ENCODE measurements at regions not wholly inside any gene's neighbourhood (a gene's known extent, or its start where the extent isn't known, plus 50 kb on each side); places are given as distances from the start of the nearest gene placed in this dataset.

DNA sequence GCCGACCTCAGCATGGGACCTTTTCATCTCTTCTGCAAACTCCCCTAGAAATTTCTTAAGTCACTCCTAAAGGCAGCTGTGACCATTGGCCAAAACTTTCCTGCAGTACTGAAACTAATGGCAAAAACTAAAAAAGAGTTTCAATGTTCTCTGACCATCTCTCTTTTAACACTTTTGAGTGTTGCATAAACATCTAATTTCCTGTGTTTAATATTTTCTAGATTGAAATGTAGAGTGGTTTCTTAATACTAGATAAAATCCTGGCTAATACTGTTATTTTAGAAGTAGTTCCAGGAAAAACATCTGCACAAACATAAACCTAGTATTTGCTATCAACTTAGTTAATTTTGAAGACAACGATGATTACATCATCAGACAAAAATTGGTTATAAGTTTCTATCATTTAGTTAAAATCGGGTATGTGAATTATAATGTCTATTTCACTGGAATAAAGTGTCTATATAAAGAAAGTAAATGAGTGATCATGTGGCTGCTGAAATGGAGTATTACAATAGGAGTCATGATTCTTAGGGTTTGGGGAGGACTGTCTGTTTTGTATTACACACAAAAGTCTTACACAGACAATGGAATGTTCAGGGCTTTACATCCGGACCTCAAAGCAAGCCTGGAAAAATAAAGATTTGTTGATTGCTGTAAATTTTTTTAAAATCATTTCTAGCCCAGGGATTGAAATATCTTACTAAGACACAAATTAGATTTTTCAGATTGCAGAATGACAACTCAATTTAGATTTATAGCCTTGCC is 1323.4 kb downstream of the C4orf33 start:
- no peak overlapping the region for H3K27ac ChIP-seq
- DNase-seq (no peak), ATAC-seq (no peak), FAIRE-seq (no peak)
- no peak for TF ChIP-seq CTCF (IDR thresholded peaks at IDR 0.05)
- 52 to 65% methylated on average over 4 of the region's 4 CpGs for WGBS, 2 donors
- H3K4me3 ChIP-seq: no peak overlapping the region
- H3K36me3 ChIP-seq: no peaks in the 10 kb centered on the region
- H3K27me3 ChIP-seq: no peaks in the 10 kb centered on the region
- H3K9me3 ChIP-seq: no peaks in the 10 kb centered on the region
- no peaks in the 10 kb centered on the region for H3K4me1 ChIP-seq
- intact Hi-C loops (cut with DNase I): no loop called here

DNA sequence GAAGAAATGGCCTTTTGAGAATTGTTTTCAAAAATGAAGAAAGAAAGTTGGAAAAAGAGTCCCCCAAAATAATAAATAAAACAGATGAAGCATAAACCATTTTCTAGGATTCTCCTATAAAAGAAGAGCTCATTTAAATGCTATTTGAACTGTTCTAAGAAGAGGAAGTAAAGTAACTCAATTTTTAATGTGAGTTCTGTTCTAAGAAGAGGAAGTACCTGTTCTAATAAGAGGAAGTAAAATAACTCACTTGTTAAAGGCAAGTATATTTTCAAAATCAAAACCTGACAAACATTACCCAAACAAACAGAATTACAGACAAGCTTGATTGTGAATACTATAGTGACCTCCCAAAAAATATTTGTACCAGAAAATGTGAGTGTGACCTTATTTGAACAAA is 1326.3 kb downstream of the C4orf33 start:
- no peak for DNase-seq
- Histone ChIP-seq H3K4me3 (no peak overlapping the region), H3K27ac (no peak overlapping the region), H3K4me1 (no peaks in the 10 kb centered on the region), H3K36me3 (no peaks in the 10 kb centered on the region), H3K9me3 (no peaks in the 10 kb centered on the region), H3K27me3 (no peaks in the 10 kb centered on the region)
- ATAC-seq: no peak
- FAIRE-seq: no peak
- intact Hi-C loops (cut with DNase I): no loop called here
- no peak for TF ChIP-seq CTCF (IDR thresholded peaks at IDR 0.05)

DNA sequence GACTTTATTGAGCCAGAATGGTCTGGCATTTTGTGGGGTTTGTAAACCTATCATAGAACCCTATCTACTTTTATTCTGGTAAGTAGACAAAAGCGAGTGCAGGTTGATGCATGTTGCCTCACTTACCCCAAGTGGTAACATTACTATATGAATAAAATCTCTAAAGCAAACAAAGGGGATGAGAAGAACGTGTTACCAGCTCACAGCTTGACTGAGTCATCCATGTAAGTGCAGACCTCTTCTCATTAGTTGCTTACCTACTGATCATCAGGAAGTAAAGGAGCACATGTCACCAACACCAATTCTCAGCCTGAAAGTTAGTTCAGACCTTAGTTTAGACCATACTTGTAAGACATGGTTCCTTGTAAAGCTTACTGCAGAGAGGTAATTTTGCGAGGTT is 1328.3 kb downstream of the C4orf33 start:
- WGBS, 2 donors: 69 to 70% methylated on average over 3 of the region's 3 CpGs
- no peak overlapping the region for H3K27ac ChIP-seq

GRCh38 chr4:130432289-130432688 is 1336.3 kb downstream of the C4orf33 start:
- peaks cover 0 to 3% (median 0%) of the 10 kb centered on the region in 4 donors for H3K9me3 ChIP-seq
- TF ChIP-seq CTCF (IDR thresholded peaks at IDR 0.05): no peak
- H3K4me3 ChIP-seq: no peak overlapping the region
- FAIRE-seq (no peak), DNase-seq (no peak), ATAC-seq (no peak)
- no peaks in the 10 kb centered on the region for H3K36me3 ChIP-seq
- intact Hi-C loops (cut with DNase I): no loop called here
- no peaks in the 10 kb centered on the region for H3K4me1 ChIP-seq
- H3K27me3 ChIP-seq: no peaks in the 10 kb centered on the region
- 80 to 81% methylated on average over 5 of the region's 5 CpGs for WGBS, 2 donors
- no peak overlapping the region for H3K27ac ChIP-seq

More for the DNA sequence above, 1328.3 kb downstream of the C4orf33 start:
- Histone ChIP-seq H3K27me3 (no peaks in the 10 kb centered on the region), H3K4me1 (no peaks in the 10 kb centered on the region), H3K36me3 (no peaks in the 10 kb centered on the region), H3K9me3 (no peaks in the 10 kb centered on the region), H3K4me3 (no peak overlapping the region)
- DNase-seq: no peak
- no peak for FAIRE-seq
- ATAC-seq: no peak
- intact Hi-C loops (cut with DNase I): no loop called here
- no peak for TF ChIP-seq CTCF (IDR thresholded peaks at IDR 0.05)

DNA sequence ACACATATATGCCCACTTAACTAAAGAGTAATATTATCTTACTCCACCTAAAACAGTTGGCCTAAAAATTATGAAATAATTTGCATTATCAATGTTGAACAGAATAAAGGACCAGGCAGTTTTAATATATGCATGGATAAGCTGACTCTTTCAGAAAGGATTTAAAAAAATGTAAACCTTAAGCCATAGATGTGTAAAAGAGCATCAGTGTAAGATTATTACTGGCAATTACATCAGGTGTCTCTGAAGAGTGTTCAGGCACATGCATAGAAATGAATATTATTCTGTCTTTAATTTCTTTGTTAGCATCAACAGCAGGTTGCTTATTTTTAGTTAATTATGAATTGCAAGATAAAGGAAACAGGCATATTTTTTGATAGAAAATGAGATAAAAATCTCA is 1353.8 kb downstream of the C4orf33 start:
- Histone ChIP-seq H3K27ac (no peak overlapping the region), H3K36me3 (no peaks in the 10 kb centered on the region), H3K4me1 (no peaks in the 10 kb centered on the region), H3K4me3 (no peak overlapping the region), H3K9me3 (no peaks in the 10 kb centered on the region), H3K27me3 (no peaks in the 10 kb centered on the region)
- no peak for TF ChIP-seq CTCF (IDR thresholded peaks at IDR 0.05)
- intact Hi-C loops (cut with DNase I): no loop called here
- ATAC-seq (no peak), FAIRE-seq (no peak), DNase-seq (no peak)

Measured in pancreas (tissue), 10 donors.